GM19463 (cell line): ENCODE measurements at regions not wholly inside any gene's neighbourhood (a gene's known extent, or its start where the extent isn't known, plus 50 kb on each side); places are given as distances from the start of the nearest gene placed in this dataset.

ENCODE experiments used
- ATAC-seq: cut with Tn5 transposase; IDR thresholded peaks from one replicate; pipeline ENCODE4 v1.9.1; 2021; ENCODE audit warnings: mild to moderate bottlenecking, moderate library complexity; ENCODE audit not compliant: unreplicated experiment

- ATAC-seq: no peak
These were observed 161.2 kb upstream of the COBL start for GRCh38 chr7:51477819-51478218.

GRCh38 chr7:51477323-51477722 is 160.7 kb upstream of the COBL start:
- ATAC-seq: no peak

GRCh38 chr7:51476026-51476425 is 159.4 kb upstream of the COBL start:
- no peak for ATAC-seq

- ATAC-seq: no peak
These were observed 156.3 kb upstream of the COBL start for GRCh38 chr7:51472873-51473272.

GRCh38 chr7:51471981-51472296 is 155.3 kb upstream of the COBL start:
- no peak for ATAC-seq

GRCh38 chr7:51471210-51471980 is 154.8 kb upstream of the COBL start:
- ATAC-seq: no peak

GRCh38 chr7:51467384-51468017 is 150.9 kb upstream of the COBL start:
- no peak for ATAC-seq

GRCh38 chr7:51459809-51460208 is 143.2 kb upstream of the COBL start:
- ATAC-seq: no peak

- no peak for ATAC-seq
These were observed 142.1 kb upstream of the COBL start for GRCh38 chr7:51458693-51459092.

- no peak for ATAC-seq
These were observed 140.5 kb upstream of the COBL start for GRCh38 chr7:51457079-51457478.

- no peak for ATAC-seq
These were observed 139.9 kb upstream of the COBL start for GRCh38 chr7:51456431-51457060.

GRCh38 chr7:51455948-51456347 is 139.3 kb upstream of the COBL start:
- ATAC-seq: no peak

GRCh38 chr7:51455513-51455912 is 138.9 kb upstream of the COBL start:
- no peak for ATAC-seq

- ATAC-seq: no peak
These were observed 138.5 kb upstream of the COBL start for GRCh38 chr7:51455086-51455485.

- no peak for ATAC-seq
These were observed 136.1 kb upstream of the COBL start for GRCh38 chr7:51452694-51453093.

- ATAC-seq: no peak
These were observed 135.3 kb upstream of the COBL start for GRCh38 chr7:51451751-51452476.

- ATAC-seq: no peak
These were observed 133.9 kb upstream of the COBL start for GRCh38 chr7:51450541-51450940.

- no peak for ATAC-seq
These were observed 130.2 kb upstream of the COBL start for GRCh38 chr7:51446785-51447184.

- ATAC-seq: no peak
These were observed 129.7 kb upstream of the COBL start for GRCh38 chr7:51446356-51446755.

GRCh38 chr7:51444936-51445335 is 128.3 kb upstream of the COBL start:
- ATAC-seq: no peak

GRCh38 chr7:51430480-51431086 is 114.0 kb upstream of the COBL start:
- ATAC-seq: peak; percentile 83
